Progenitor cell of endocrine pancreas (in vitro differentiated cells): ENCODE measurements at regions not wholly inside any gene's neighbourhood (a gene's known extent, or its start where the extent isn't known, plus 50 kb on each side); places are given as distances from the start of the nearest gene placed in this dataset.

Experiments used
- DNase-seq: peaks from one replicate; pipeline ENCODE4 v3.0.0; 2021; ENCODE audit warnings: low spot score; ENCODE audit not compliant: unreplicated experiment
- H3K27ac Mint-ChIP-seq: 2 replicates; pipeline ENCODE4 v1.8.0; 2021; ENCODE audit warnings: mild to moderate bottlenecking, moderate library complexity, mixed read lengths
- H3K27me3 Mint-ChIP-seq: 2 replicates; pipeline ENCODE4 v1.8.0; 2021; ENCODE audit warnings: mixed read lengths
- H3K36me3 Mint-ChIP-seq: 2 replicates; pipeline ENCODE4 v1.8.0; 2022; ENCODE audit warnings: mixed read lengths; ENCODE audit not compliant: insufficient read depth
- H3K4me1 Mint-ChIP-seq: 2 replicates; pipeline ENCODE4 v1.8.0; 2021; ENCODE audit warnings: low read depth, mixed read lengths
- H3K4me3 Mint-ChIP-seq: 2 replicates; pipeline ENCODE4 v1.8.0; 2021; ENCODE audit warnings: low read depth, mild to moderate bottlenecking, moderate library complexity, mixed read lengths
- H3K9me3 Mint-ChIP-seq: 2 replicates; pipeline ENCODE4 v1.8.0; 2021; ENCODE audit warnings: low read depth, mixed read lengths
- TF ChIP-seq, protein P1 (sequence below): fragments of 200-600 bp; sonication (generic); IDR thresholded peaks from one replicate; pipeline ENCODE4 v1.5.0; 2021; ENCODE audit warnings: antibody characterized with exemption, mild to moderate bottlenecking; ENCODE audit not compliant: unreplicated experiment

DNA sequence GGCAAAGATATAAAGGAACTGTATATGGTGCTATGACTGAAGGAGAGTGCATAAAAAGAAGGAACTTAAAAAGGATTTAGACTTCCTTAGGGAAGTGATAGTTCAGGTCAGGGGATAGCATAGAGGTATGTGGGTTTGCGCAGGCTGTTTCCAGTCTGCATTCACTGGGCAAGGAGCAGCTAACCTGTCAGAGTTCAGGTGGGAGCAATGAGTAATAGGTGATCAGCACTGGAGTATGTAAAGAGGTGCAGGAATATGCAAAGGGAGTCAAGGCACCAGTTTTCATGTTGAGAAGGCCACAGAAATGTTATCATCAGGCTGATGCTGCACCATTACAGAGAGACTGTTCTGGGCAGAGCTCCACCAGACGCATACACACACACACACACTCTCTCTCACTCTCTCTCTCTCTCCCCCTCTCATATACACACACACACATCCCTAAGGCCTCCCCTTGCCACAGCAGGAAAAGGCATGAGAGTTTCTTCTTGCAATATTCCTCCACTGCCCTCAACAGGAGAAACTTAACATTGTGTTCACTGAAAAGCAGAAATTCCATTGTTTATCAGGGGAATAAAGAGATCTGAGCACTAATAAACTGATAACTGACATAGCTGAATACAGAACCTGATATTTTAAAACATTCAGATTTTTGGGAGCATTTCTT lies 256.4 kb upstream of the GRID2 start:
- DNase-seq, result no peak
- H3K4me1 Mint-ChIP-seq, result peaks cover 8% of the 10 kb centered on the region
- TF ChIP-seq, protein P1, sequence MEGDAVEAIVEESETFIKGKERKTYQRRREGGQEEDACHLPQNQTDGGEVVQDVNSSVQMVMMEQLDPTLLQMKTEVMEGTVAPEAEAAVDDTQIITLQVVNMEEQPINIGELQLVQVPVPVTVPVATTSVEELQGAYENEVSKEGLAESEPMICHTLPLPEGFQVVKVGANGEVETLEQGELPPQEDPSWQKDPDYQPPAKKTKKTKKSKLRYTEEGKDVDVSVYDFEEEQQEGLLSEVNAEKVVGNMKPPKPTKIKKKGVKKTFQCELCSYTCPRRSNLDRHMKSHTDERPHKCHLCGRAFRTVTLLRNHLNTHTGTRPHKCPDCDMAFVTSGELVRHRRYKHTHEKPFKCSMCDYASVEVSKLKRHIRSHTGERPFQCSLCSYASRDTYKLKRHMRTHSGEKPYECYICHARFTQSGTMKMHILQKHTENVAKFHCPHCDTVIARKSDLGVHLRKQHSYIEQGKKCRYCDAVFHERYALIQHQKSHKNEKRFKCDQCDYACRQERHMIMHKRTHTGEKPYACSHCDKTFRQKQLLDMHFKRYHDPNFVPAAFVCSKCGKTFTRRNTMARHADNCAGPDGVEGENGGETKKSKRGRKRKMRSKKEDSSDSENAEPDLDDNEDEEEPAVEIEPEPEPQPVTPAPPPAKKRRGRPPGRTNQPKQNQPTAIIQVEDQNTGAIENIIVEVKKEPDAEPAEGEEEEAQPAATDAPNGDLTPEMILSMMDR, result peak; percentile 44
- peak overlapping the region; percentile 14 for H3K27ac Mint-ChIP-seq
- no peak overlapping the region for H3K4me3 Mint-ChIP-seq
- H3K27me3 Mint-ChIP-seq, result no peaks in the 10 kb centered on the region
- no peaks in the 10 kb centered on the region for H3K36me3 Mint-ChIP-seq
- H3K9me3 Mint-ChIP-seq, result peaks cover 5% of the 10 kb centered on the region

DNA sequence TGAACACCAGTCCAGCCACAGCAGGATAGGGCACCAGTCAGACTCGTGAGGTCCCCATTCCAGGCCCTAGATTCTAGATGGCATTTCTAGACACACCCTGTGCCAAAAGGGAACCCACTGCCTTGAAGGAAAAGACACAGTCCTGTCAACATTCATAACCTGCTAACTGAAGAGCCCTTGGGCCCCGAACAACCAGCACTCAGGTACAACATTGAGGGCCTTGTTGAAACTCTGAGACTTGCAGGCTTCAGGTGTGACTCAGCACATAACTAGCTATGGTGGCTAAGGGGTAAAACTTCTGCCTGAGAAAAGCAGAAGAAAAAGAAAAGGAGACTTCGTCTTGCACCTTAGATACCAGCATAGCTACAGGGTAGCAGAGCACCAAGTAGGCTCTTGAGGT lies 252.9 kb upstream of the GRID2 start:
- Mint-ChIP-seq H3K4me1 (peaks cover 8% of the 10 kb centered on the region), H3K27ac (no peak overlapping the region), H3K9me3 (peaks cover 27% of the 10 kb centered on the region), H3K36me3 (no peaks in the 10 kb centered on the region), H3K27me3 (no peaks in the 10 kb centered on the region), H3K4me3 (no peak overlapping the region)
- no peak for DNase-seq
- TF ChIP-seq, protein P1, result no peak

DNA sequence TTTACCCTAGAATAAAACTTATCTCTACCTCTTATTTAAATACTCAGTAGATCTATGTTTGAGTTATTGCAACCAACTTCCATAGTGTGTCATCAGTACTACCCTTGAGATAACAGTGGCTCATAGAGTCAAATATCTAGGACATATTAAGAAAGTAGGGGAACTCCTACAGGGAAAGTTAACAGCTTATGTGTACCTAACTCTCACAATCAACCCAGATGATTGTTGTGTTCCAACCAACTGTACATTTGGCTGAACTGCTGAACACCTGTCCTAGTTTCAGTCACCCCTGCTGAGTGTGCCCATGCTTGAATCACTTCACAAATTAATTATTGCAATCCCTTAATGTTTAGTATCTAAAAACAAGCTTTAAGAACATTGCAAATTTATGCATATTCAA lies 244.2 kb upstream of the GRID2 start:
- H3K4me1 Mint-ChIP-seq, result no peaks in the 10 kb centered on the region
- DNase-seq, result no peak
- TF ChIP-seq, protein P1, result no peak
- H3K4me3 Mint-ChIP-seq, result no peak overlapping the region
- H3K9me3 Mint-ChIP-seq, result peaks cover 11% of the 10 kb centered on the region
- H3K27me3 Mint-ChIP-seq, result no peaks in the 10 kb centered on the region
- H3K27ac Mint-ChIP-seq, result no peak overlapping the region
- H3K36me3 Mint-ChIP-seq, result no peaks in the 10 kb centered on the region

DNA sequence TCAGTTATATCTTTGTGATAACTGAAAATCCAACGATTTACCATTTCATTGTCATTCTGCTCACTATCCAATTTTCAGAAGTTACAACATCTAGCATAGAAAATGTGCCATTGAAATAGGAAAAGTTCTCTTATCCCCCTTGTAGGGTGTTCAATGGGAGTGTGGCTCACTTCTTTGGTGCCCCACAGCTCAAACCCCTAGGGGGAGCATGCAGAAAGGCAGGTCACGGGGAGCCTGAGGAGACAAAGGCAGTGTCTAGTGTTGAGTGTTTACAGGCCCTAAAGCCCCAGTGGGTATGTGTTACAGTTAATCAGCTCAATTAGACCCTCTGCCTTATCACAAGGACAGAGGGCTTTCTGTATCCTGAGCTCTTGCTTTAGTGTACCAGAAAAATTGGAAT lies 243.4 kb upstream of the GRID2 start:
- Mint-ChIP-seq H3K9me3 (peaks cover 3% of the 10 kb centered on the region), H3K27me3 (no peaks in the 10 kb centered on the region), H3K4me3 (no peak overlapping the region), H3K4me1 (no peaks in the 10 kb centered on the region), H3K27ac (no peak overlapping the region), H3K36me3 (no peaks in the 10 kb centered on the region)
- no peak for DNase-seq
- TF ChIP-seq, protein P1, result no peak

DNA sequence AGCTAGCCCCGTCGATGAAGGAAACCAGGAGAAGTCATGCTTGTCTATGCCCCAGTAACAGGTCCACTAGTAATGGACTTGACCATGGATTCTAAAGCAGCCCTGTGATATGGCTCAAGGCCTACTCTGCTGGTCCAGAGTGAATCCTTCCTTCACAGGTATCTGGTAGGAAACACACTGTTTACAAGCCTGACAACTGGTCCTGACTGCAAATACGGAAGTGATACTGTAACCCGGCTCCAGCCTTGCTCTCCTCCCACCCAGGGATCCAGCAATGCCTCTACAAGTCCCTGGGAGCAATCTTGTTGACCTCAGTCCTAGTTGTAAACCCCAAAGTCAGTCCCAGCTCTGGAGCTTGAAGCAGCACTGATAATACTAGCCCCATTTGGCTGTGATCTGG lies 239.2 kb upstream of the GRID2 start:
- Mint-ChIP-seq H3K27me3 (no peaks in the 10 kb centered on the region), H3K4me3 (no peak overlapping the region), H3K9me3 (peaks cover 4% of the 10 kb centered on the region), H3K36me3 (no peaks in the 10 kb centered on the region), H3K27ac (no peak overlapping the region), H3K4me1 (no peaks in the 10 kb centered on the region)
- TF ChIP-seq, protein P1, result no peak
- no peak for DNase-seq
